WI38 (cell line): ENCODE measurements at regions not wholly inside any gene's neighbourhood (a gene's known extent, or its start where the extent isn't known, plus 50 kb on each side); places are given as distances from the start of the nearest gene placed in this dataset.

Source experiments
- H3K4me3 ChIP-seq: 2 replicates; pipeline ENCODE4 v1.5.1; 2011; ENCODE audit warnings: low read depth, mild to moderate bottlenecking, control low read depth, low read length
- TF ChIP-seq, protein P1 (sequence below): IDR thresholded peaks from 2 replicates; pipeline ENCODE4 v1.5.1; 2012; ENCODE audit warnings: low read depth, mild to moderate bottlenecking, control low read depth, low read length

GRCh38 chr3:102237181-102237580, 197.6 kb upstream of the ZPLD1 start:
- no peak overlapping the region for H3K4me3 ChIP-seq
- TF ChIP-seq, protein P1, sequence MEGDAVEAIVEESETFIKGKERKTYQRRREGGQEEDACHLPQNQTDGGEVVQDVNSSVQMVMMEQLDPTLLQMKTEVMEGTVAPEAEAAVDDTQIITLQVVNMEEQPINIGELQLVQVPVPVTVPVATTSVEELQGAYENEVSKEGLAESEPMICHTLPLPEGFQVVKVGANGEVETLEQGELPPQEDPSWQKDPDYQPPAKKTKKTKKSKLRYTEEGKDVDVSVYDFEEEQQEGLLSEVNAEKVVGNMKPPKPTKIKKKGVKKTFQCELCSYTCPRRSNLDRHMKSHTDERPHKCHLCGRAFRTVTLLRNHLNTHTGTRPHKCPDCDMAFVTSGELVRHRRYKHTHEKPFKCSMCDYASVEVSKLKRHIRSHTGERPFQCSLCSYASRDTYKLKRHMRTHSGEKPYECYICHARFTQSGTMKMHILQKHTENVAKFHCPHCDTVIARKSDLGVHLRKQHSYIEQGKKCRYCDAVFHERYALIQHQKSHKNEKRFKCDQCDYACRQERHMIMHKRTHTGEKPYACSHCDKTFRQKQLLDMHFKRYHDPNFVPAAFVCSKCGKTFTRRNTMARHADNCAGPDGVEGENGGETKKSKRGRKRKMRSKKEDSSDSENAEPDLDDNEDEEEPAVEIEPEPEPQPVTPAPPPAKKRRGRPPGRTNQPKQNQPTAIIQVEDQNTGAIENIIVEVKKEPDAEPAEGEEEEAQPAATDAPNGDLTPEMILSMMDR, result no peak

GRCh38 chr3:102237838-102238237, 197.0 kb upstream of the ZPLD1 start:
- TF ChIP-seq, protein P1, result no peak
- no peak overlapping the region for H3K4me3 ChIP-seq

- no peak overlapping the region for H3K4me3 ChIP-seq
- TF ChIP-seq, protein P1, result no peak
These were observed 196.5 kb upstream of the ZPLD1 start for GRCh38 chr3:102238362-102238761.

- TF ChIP-seq, protein P1, result no peak
These were observed 194.1 kb upstream of the ZPLD1 start for GRCh38 chr3:102240720-102241119.

DNA sequence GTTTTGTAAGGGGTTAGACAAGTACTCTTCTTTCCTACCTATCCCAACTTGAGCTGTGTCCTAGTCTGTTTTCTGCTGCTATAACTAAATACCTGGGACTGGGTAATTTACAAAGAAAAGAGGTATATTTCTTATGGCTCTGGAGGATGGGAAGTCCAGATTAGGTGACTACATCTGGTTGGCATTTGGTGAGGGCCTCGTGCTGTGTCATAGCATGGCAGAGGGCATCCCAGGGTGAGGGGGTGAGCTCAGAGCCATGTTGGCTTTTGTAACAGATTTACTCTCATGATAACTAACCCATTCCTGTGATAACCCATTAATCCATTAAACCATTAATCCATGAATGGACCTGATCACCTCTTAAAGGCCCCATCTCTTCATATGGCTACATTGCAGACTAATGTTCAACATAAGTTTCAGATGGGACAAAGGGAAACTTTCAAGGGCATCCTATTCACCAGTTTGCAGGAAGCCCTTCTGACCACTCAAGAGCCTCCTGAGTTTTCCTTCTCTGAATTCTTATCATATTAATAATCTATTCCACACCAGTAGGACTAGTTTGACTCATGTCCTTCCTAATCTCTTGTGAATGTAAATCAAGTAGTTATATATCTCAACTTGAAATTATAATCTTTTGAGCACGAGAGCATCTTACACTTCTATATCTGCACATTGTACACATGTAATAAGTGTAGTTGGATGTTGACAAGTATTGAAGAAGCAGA, 185.7 kb upstream of the ZPLD1 start:
- TF ChIP-seq, protein P1, result no peak
- H3K4me3 ChIP-seq, result no peak overlapping the region

More at GRCh38 chr3:102240720-102241119, 194.1 kb upstream of the ZPLD1 start:
- H3K4me3 ChIP-seq, result no peak overlapping the region

DNA sequence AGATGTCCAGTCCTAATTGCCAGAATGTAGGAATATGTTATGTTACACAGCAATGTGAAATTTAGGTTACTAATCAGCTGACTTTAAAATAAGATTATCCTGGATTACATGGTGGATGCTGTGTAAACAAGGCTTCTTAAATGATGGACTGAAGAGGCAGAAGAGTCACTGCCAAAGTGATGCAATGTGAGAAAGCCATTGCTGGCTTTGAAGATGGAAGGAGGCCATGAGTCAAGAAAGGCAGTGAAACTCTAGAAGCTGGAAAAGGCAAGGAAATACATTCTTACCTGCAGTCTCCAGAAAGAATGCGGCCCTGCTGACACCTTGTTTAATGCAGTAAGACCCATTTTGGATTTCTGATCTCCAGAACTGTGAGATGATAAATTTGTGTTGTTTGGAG, 179.1 kb upstream of the ZPLD1 start:
- no peak overlapping the region for H3K4me3 ChIP-seq
- TF ChIP-seq, protein P1, result no peak

DNA sequence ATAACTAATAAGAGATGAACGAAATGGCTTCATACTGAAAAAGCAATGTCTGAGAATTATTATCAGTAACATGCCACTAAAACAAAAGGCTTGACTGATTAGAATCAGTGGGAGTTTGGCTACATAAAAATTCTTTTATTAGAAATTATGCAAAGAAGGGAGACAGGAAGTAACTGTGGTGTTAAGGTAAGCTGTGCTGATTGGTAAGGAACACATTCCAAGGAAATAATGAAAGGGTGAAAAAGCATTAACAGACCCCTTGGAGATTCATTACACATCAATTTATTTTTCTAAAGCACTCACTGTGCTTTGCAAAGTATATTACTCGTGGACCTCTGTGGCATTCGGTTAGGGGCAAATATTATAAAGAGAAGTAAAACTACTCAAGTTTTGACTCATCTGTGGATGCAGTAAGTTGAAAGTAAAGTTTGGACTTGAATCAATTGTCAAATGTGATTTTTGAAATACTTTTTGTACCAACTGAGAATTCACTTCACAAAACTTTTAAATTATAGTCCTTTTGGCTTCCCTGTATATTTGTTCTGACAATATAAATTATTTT, 176.1 kb upstream of the ZPLD1 start:
- H3K4me3 ChIP-seq, result no peak overlapping the region
- TF ChIP-seq, protein P1, result no peak
